ENCODE measurements at regions not wholly inside any gene's neighbourhood (a gene's known extent, or its start where the extent isn't known, plus 50 kb on each side); places are given as distances from the start of the nearest gene placed in this dataset.

DNA sequence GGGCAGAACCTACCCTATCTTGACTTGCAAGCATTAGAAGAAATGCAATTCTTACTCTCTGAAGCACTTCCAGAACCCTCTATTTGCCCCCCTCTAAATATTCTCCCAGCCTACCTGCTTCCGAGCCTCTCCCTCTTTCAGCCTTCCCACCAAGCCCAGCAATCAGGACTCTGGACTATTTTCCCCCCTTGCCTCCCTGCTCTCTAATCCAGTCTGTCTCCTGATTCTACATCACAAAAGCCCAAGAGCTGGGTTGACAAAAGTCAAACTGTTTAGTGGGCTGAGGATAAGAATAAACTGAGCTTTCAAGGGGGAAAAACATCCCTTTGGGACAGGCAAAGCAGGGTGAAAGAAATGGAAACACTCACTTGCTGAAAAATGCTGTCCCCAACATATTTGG, 123.2 kb upstream of the KIF2A start:
- Histone ChIP-seq H3K4me3 (no peak overlapping the region), H3K36me3 (no peaks in the 10 kb centered on the region), H3K4me1 (no peaks in the 10 kb centered on the region), H3K9me3 (no peaks in the 10 kb centered on the region), H3K27ac (no peak overlapping the region), H3K27me3 (no peaks in the 10 kb centered on the region)
- intact Hi-C loops (cut with DNase I) = no loop called here
- 22% methylated on average over 1 of the region's 1 CpG for WGBS (ENCODE audit: insufficient coverage, low coverage, low lambda C conversion rate, missing lambda C conversion rate)
- TF ChIP-seq, protein P1, sequence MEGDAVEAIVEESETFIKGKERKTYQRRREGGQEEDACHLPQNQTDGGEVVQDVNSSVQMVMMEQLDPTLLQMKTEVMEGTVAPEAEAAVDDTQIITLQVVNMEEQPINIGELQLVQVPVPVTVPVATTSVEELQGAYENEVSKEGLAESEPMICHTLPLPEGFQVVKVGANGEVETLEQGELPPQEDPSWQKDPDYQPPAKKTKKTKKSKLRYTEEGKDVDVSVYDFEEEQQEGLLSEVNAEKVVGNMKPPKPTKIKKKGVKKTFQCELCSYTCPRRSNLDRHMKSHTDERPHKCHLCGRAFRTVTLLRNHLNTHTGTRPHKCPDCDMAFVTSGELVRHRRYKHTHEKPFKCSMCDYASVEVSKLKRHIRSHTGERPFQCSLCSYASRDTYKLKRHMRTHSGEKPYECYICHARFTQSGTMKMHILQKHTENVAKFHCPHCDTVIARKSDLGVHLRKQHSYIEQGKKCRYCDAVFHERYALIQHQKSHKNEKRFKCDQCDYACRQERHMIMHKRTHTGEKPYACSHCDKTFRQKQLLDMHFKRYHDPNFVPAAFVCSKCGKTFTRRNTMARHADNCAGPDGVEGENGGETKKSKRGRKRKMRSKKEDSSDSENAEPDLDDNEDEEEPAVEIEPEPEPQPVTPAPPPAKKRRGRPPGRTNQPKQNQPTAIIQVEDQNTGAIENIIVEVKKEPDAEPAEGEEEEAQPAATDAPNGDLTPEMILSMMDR (IDR thresholded peaks at IDR 0.05) = no peak
- DNase-seq (no peak), ATAC-seq (no peak)

DNA sequence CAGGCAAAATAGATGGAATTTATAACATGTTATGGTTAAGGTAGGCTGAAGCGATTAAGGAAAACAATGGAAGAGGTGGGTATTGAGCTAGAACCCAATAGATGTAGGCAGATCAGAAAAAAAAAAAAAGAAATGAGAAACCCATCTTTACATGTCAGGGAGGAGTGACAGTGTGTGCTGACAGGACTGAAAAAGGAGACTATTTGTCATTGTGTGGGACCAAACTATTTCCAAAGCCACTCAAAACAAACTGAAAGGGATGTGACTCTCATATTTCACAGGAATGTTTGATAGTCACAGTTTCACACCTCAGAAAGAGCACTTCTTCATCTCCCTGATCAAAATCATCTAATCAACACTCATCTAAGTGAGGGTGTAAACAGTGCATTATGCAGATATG, 122.3 kb upstream of the KIF2A start:
- Histone ChIP-seq H3K36me3 (no peaks in the 10 kb centered on the region), H3K4me3 (no peak overlapping the region), H3K27me3 (no peaks in the 10 kb centered on the region), H3K4me1 (no peaks in the 10 kb centered on the region), H3K9me3 (no peaks in the 10 kb centered on the region), H3K27ac (no peak overlapping the region)
- ATAC-seq (no peak), DNase-seq (no peak)
- WGBS (ENCODE audit: insufficient coverage, low coverage, low lambda C conversion rate, missing lambda C conversion rate) = 92% methylated on average over 1 of the region's 1 CpG
- intact Hi-C loops (cut with DNase I) = no loop called here
- no peak for TF ChIP-seq POLR2A (IDR thresholded peaks at IDR 0.05)
- TF ChIP-seq, protein P1 (IDR thresholded peaks at IDR 0.05) = no peak

DNA sequence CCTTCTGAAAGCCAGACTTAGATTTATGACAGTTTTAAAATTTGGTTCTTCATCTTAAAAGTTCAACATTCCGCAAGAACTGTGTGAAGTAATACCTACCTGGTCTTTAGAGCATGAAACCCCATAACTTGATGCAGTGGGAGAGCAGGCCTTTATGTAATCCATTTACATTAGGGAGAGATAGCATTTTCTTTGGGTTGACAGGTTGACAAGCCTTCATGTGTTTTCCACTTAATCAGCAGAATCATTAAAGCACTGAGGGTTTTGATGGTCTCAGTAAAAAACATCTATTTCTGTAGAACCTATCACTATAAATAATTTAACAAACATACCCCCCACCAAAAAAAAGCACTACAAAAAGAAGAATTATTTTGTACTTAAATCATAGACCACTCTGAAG, 121.6 kb upstream of the KIF2A start:
- H3K27me3 ChIP-seq = no peaks in the 10 kb centered on the region
- ATAC-seq (no peak), DNase-seq (no peak)
- no peaks in the 10 kb centered on the region for H3K36me3 ChIP-seq
- TF ChIP-seq, protein P1 (IDR thresholded peaks at IDR 0.05) = no peak
- TF ChIP-seq POLR2A (IDR thresholded peaks at IDR 0.05) = no peak
- no peak overlapping the region for H3K27ac ChIP-seq
- H3K4me3 ChIP-seq = no peak overlapping the region
- 77% methylated on average over 1 of the region's 1 CpG for WGBS (ENCODE audit: insufficient coverage, low coverage, low lambda C conversion rate, missing lambda C conversion rate)
- no peaks in the 10 kb centered on the region for H3K4me1 ChIP-seq
- intact Hi-C loops (cut with DNase I) = no loop called here
- H3K9me3 ChIP-seq = no peaks in the 10 kb centered on the region

DNA sequence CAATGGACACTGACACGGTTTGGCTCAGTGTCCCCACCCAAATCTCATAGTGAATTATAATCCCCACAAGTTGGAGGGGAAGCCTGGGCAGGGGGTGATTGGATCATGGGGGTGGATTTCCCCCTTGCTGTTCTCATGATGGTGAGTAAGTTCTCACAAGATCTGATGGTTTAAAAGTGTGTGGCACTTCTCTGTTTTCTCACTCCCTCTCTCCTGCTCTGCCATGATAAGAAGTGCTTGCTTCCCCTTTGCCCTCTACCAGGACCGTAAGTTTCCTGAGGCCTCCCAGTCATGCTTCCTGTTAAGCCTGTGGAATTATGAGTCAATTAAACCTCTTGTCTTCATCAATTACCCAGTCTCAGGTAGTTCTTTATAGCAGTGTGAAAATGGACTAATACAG, 115.8 kb upstream of the KIF2A start:
- no peak for ATAC-seq
- no peaks in the 10 kb centered on the region for H3K4me1 ChIP-seq
- TF ChIP-seq POLR2A (IDR thresholded peaks at IDR 0.05) = no peak
- TF ChIP-seq, protein P1 (IDR thresholded peaks at IDR 0.05) = no peak
- H3K36me3 ChIP-seq = no peaks in the 10 kb centered on the region
- no peak for DNase-seq
- no peak overlapping the region for H3K27ac ChIP-seq
- H3K27me3 ChIP-seq = no peaks in the 10 kb centered on the region
- whole genome bisulfite sequencing (ENCODE audit: insufficient coverage, low coverage, low lambda C conversion rate, missing lambda C conversion rate) = 44% methylated on average over 2 of the region's 2 CpGs
- H3K4me3 ChIP-seq = no peak overlapping the region
- intact Hi-C loops (cut with DNase I) = no loop called here
- no peaks in the 10 kb centered on the region for H3K9me3 ChIP-seq

DNA sequence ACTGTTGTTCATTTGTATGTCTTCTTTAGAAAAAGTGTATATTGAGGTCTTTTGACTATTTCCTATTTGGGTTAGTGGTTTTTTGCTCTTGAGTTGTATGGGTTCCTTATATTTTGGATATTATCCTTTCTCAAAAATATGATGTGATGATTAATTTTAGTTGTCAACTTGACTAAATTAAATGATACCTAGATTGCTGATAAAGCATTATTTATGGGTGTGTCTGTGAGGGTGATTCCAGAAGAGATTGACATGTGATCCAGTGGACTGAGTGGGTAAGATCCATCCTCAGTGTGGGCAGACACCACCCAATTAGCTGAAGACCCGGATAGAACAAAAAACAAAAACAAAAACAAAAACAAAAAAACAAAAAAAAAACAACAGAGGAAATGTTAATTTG, 115.1 kb upstream of the KIF2A start:
- DNase-seq = no peak

More for the DNA sequence above, 115.1 kb upstream of the KIF2A start:
- Histone ChIP-seq H3K27ac (no peak overlapping the region), H3K27me3 (no peaks in the 10 kb centered on the region), H3K36me3 (no peaks in the 10 kb centered on the region), H3K4me3 (no peak overlapping the region), H3K4me1 (no peaks in the 10 kb centered on the region), H3K9me3 (no peaks in the 10 kb centered on the region)
- WGBS (ENCODE audit: insufficient coverage, low coverage, low lambda C conversion rate, missing lambda C conversion rate) = 0% methylated on average over 1 of the region's 1 CpG
- intact Hi-C loops (cut with DNase I) = no loop called here
- TF ChIP-seq POLR2A (IDR thresholded peaks at IDR 0.05) = no peak
- TF ChIP-seq, protein P1 (IDR thresholded peaks at IDR 0.05) = no peak
- no peak for ATAC-seq
